ENCODE measurements at regions not wholly inside any gene's neighbourhood (a gene's known extent, or its start where the extent isn't known, plus 50 kb on each side); places are given as distances from the start of the nearest gene placed in this dataset.

GRCh38 chr4:79831119-79831528, 241.9 kb downstream of the ANTXR2 start:
- TF ChIP-seq CTCF (IDR thresholded peaks at IDR 0.05) (no peak), POLR2A (IDR thresholded peaks at IDR 0.05) (no peak)

All from thyroid gland (tissue), 4 donors.